ENCODE measurements at regions not wholly inside any gene's neighbourhood (a gene's known extent, or its start where the extent isn't known, plus 50 kb on each side); places are given as distances from the start of the nearest gene placed in this dataset.

- Histone ChIP-seq H3K27me3 (no peaks in the 10 kb centered on the region), H3K36me3 (no peaks in the 10 kb centered on the region), H3K4me3 (no peak overlapping the region), H3K27ac (no peak overlapping the region), H3K9me3 (no peaks in the 10 kb centered on the region), H3K4me1 (peaks cover 29 to 35% of the 10 kb centered on the region in 2 donors)
- no peak for DNase-seq
- no peak for ATAC-seq
- intact Hi-C loops (cut with DNase I; ENCODE audit: low total_unique reads) (no loop called here), in situ Hi-C loops (cut with MboI; ENCODE audit: low sequenced_read_pairs in 4 of 4) (no loop called here)
- TF ChIP-seq CTCF (IDR thresholded peaks at IDR 0.05 in 4 of 5, conservative IDR thresholded peaks at IDR 0.05 in 1 of 5) (no peak), POLR2A (IDR thresholded peaks at IDR 0.05) (no peak)
Observed at GRCh38 chr1:109818988-109819764, 55.5 kb upstream of the EPS8L3 start.

GRCh38 chr1:109818271-109818987 is 54.7 kb upstream of the EPS8L3 start:
- no peaks in the 10 kb centered on the region for H3K27me3 ChIP-seq
- no peak for DNase-seq
- no peak for ATAC-seq
- TF ChIP-seq CTCF (IDR thresholded peaks at IDR 0.05 in 4 of 5, conservative IDR thresholded peaks at IDR 0.05 in 1 of 5), result no peak
- no peak for TF ChIP-seq POLR2A (IDR thresholded peaks at IDR 0.05)
- H3K9me3 ChIP-seq, result no peaks in the 10 kb centered on the region
- no peak overlapping the region for H3K4me3 ChIP-seq
- no peaks in the 10 kb centered on the region for H3K36me3 ChIP-seq
- H3K4me1 ChIP-seq, result peaks cover 23 to 27% of the 10 kb centered on the region in 2 donors
- H3K27ac ChIP-seq, result no peak overlapping the region
- intact Hi-C loops (cut with DNase I; ENCODE audit: low total_unique reads) (no loop called here), in situ Hi-C loops (cut with MboI; ENCODE audit: low sequenced_read_pairs in 4 of 4) (no loop called here)

GRCh38 chr1:109817881-109818270 is 54.2 kb upstream of the EPS8L3 start:
- intact Hi-C loops (cut with DNase I; ENCODE audit: low total_unique reads) (no loop called here), in situ Hi-C loops (cut with MboI; ENCODE audit: low sequenced_read_pairs in 4 of 4) (no loop called here)
- ATAC-seq (no peak), DNase-seq (no peak)
- Histone ChIP-seq H3K4me3 (no peak overlapping the region), H3K4me1 (peaks cover 19 to 22% of the 10 kb centered on the region in 2 donors), H3K9me3 (no peaks in the 10 kb centered on the region), H3K27ac (no peak overlapping the region), H3K36me3 (no peaks in the 10 kb centered on the region), H3K27me3 (no peaks in the 10 kb centered on the region)
- TF ChIP-seq POLR2A (IDR thresholded peaks at IDR 0.05), result no peak
- TF ChIP-seq CTCF (IDR thresholded peaks at IDR 0.05 in 4 of 5, conservative IDR thresholded peaks at IDR 0.05 in 1 of 5), result no peak

- H3K4me1 ChIP-seq, result peaks cover 11 to 15% of the 10 kb centered on the region in 2 donors
- in situ Hi-C loops (cut with MboI; ENCODE audit: low sequenced_read_pairs in 4 of 4), result no loop called here
- H3K27ac ChIP-seq, result no peak overlapping the region
- no peak overlapping the region for H3K4me3 ChIP-seq
- no peaks in the 10 kb centered on the region for H3K9me3 ChIP-seq
- H3K36me3 ChIP-seq, result no peaks in the 10 kb centered on the region
- intact Hi-C loops (cut with DNase I; ENCODE audit: low total_unique reads), result no loop called here
- no peak for ATAC-seq
- no peak for TF ChIP-seq POLR2A (IDR thresholded peaks at IDR 0.05)
- TF ChIP-seq CTCF (IDR thresholded peaks at IDR 0.05 in 4 of 5, conservative IDR thresholded peaks at IDR 0.05 in 1 of 5), result no peak
- no peak for DNase-seq
- no peaks in the 10 kb centered on the region for H3K27me3 ChIP-seq
Observed at GRCh38 chr1:109816975-109817535, 53.3 kb upstream of the EPS8L3 start.
